HepG2 (cell line): ENCODE measurements at regions not wholly inside any gene's neighbourhood (a gene's known extent, or its start where the extent isn't known, plus 50 kb on each side); places are given as distances from the start of the nearest gene placed in this dataset.

Experiments used
- ATAC-seq: fragments of 200-7000 bp; cut with Tn5 transposase; 3 replicates; pipeline ENCODE4 v1.9.1; 2020; ENCODE audit warnings: mild to moderate bottlenecking, moderate library complexity
- BruUV-seq: library from RNA; stranded (reverse); fragments of 400-500 nt; replicated peaks from 2 replicates; lab custom pipeline; 2021; lab: Mats Ljungman, UMichigan
- CTCF ChIA-PET: fragments of 300-600 bp; formaldehyde crosslinking; extraction: SDS; loops from one replicate; lab custom pipeline; 2021; ENCODE audit warnings: low total read pairs, inconsistent platforms, low intra/inter-chr PET ratio; lab: Yijun Ruan, JAX
- POLR2A ChIA-PET: fragments of 350-600 bp; sonication (Branson Sonifier 250); formaldehyde crosslinking; loops from one replicate; lab custom pipeline; 2020; ENCODE audit warnings: antibody characterized with exemption, inconsistent platforms; lab: Yijun Ruan, JAX
- DNase-seq: peaks from one replicate; pipeline ENCODE4 v3.0.0-alpha.2; 2015; ENCODE audit warnings: low spot score
- FAIRE-seq: peaks from 3 replicates; lab custom pipeline; 2011; peaks lifted over from hg19 to GRCh38; lab: Jason Lieb, UNC
- H2AFZ ChIP-seq: one replicate; pipeline ENCODE4 v1.6.1; 2011; ENCODE audit warnings: low read length, inconsistent platforms
- H3K27ac ChIP-seq: fragments of 300-600 bp; 3 replicates; pipeline ENCODE4 v1.8.0; 2011; ENCODE audit warnings: mixed run types, mild to moderate bottlenecking, mixed read lengths, low read length, inconsistent platforms; ENCODE audit not compliant: insufficient read depth; ENCODE audit errors: extremely low read length
- H3K27me3 ChIP-seq, 2 experiments: fragments of 200-600 bp in 1 of 2; 2 replicates in 1 of 2; 3 replicates in 1 of 2; pipeline versions ENCODE4 v1.6.0 to v1.8.0; 2011; ENCODE audit warnings: low read length in 2 of 2, mild to moderate bottlenecking in 2 of 2, moderate library complexity in 2 of 2, inconsistent platforms in 1 of 2; ENCODE audit not compliant: insufficient read depth in 2 of 2, control insufficient read depth in 1 of 2
- H3K36me3 ChIP-seq, 2 experiments: fragments of 200-600 bp in 1 of 2; replicated peaks in 1 of 2; 2 replicates in 1 of 2; 3 replicates in 1 of 2; pipeline versions ENCODE4 v1.5.1 to v1.8.0; 2011; ENCODE audit warnings: low read length in 2 of 2, inconsistent platforms in 1 of 2; ENCODE audit not compliant: insufficient read depth in 2 of 2, control insufficient read depth in 1 of 2
- H3K4me1 ChIP-seq: 2 replicates; pipeline ENCODE4 v1.5.1; 2012; ENCODE audit warnings: low read length, inconsistent platforms; ENCODE audit not compliant: insufficient read depth
- H3K4me2 ChIP-seq: 2 replicates; pipeline ENCODE4 v1.6.0; 2011; ENCODE audit warnings: low read depth, low read length, inconsistent platforms
- H3K4me3 ChIP-seq, 3 experiments: fragments of 200-600 bp in 1 of 3; sonication (generic), shearing (Covaris generic) in 1 of 3; replicated peaks in 1 of 3; 2 replicates each; pipeline ENCODE4 v1.5.1; 2011 to 2016; ENCODE audit warnings: low read length in 3 of 3, inconsistent platforms in 2 of 3, low read depth in 2 of 3, mild to moderate bottlenecking in 2 of 3, control low read depth in 1 of 3, mixed read lengths in 1 of 3; ENCODE audit not compliant: insufficient read depth in 1 of 3
- H3K79me2 ChIP-seq: one replicate; pipeline ENCODE4 v1.6.1; 2011; ENCODE audit warnings: low read length, inconsistent platforms; ENCODE audit not compliant: insufficient read depth
- H3K9ac ChIP-seq: 2 replicates; pipeline ENCODE4 v1.6.0; 2011; ENCODE audit warnings: mild to moderate bottlenecking, low read depth, low read length, inconsistent platforms; ENCODE audit not compliant: insufficient read depth
- H3K9me3 ChIP-seq: 2 replicates; pipeline ENCODE4 v1.5.1; 2012; ENCODE audit warnings: mild to moderate bottlenecking, low read length
- H4K20me1 ChIP-seq: 2 replicates; pipeline ENCODE4 v1.6.0; 2011; ENCODE audit warnings: inconsistent platforms, mild to moderate bottlenecking, low read length, moderate library complexity; ENCODE audit not compliant: insufficient read depth
- ATF3 ChIP-seq: sonication (generic); formaldehyde crosslinking; IDR thresholded peaks from 2 replicates; pipeline ENCODE4 v1.4.0; 2020; ENCODE audit warnings: missing genetic modification reagents
- ATF6 ChIP-seq: sonication (generic); formaldehyde crosslinking; conservative IDR thresholded peaks from 2 replicates; pipeline ENCODE4 v1.4.0; 2020; ENCODE audit warnings: missing genetic modification reagents
- ATF7 ChIP-seq, 2 experiments: fragments of 450-650 bp in 1 of 2; sonication (generic) in 1 of 2; formaldehyde crosslinking in 1 of 2; IDR thresholded peaks; 2 replicates each; pipeline versions ENCODE4 v1.4.0 to v1.6.1; 2016 to 2020; ENCODE audit warnings: antibody characterized with exemption in 1 of 2, mild to moderate bottlenecking in 1 of 2, missing genetic modification reagents in 1 of 2
- HNF4G ChIP-seq, 2 experiments: sonication (generic) in 1 of 2; formaldehyde crosslinking in 1 of 2; IDR thresholded peaks; 2 replicates each; pipeline versions ENCODE4 v1.4.0 to v1.6.1; 2011 to 2020; ENCODE audit warnings: borderline replicate concordance in 2 of 2, low read depth in 2 of 2, mild to moderate bottlenecking in 2 of 2, low read length in 1 of 2, missing genetic modification reagents in 1 of 2, moderate library complexity in 1 of 2
- HOXA7 ChIP-seq: sonication (generic); formaldehyde crosslinking; IDR thresholded peaks from 2 replicates; pipeline ENCODE4 v1.8.1; 2022; ENCODE audit warnings: mild to moderate bottlenecking, missing genetic modification reagents, moderate library complexity
- JDP2 ChIP-seq: sonication (generic); formaldehyde crosslinking; IDR thresholded peaks from 2 replicates; pipeline ENCODE4 v1.8.1; 2022; ENCODE audit warnings: missing genetic modification reagents, borderline replicate concordance
- JUN ChIP-seq: sonication (generic); formaldehyde crosslinking; IDR thresholded peaks from 2 replicates; pipeline ENCODE4 v1.4.0; 2020; ENCODE audit warnings: mild to moderate bottlenecking, missing genetic modification reagents
- MLLT10 ChIP-seq: sonication (generic); formaldehyde crosslinking; IDR thresholded peaks from 2 replicates; pipeline ENCODE4 v1.4.0; 2020; ENCODE audit warnings: missing genetic modification reagents
- PBX2 ChIP-seq: IDR thresholded peaks from 2 replicates; pipeline ENCODE4 v1.6.1; 2016; ENCODE audit warnings: control low read depth
- PHF5A ChIP-seq: IDR thresholded peaks from one replicate; pipeline ENCODE4 v1.6.1; 2018; ENCODE audit warnings: low read depth, missing genetic modification reagents; ENCODE audit not compliant: unreplicated experiment
- TCF12 ChIP-seq, 2 experiments: fragments of 450-650 bp in 1 of 2; sonication (generic) in 1 of 2; formaldehyde crosslinking in 1 of 2; IDR thresholded peaks; 2 replicates each; pipeline versions ENCODE4 v1.6.1 to v1.8.0; 2017 to 2022; ENCODE audit warnings: antibody characterized with exemption in 1 of 2, mild to moderate bottlenecking in 1 of 2, missing genetic modification reagents in 1 of 2, moderate library complexity in 1 of 2
- ZMYM3 ChIP-seq: sonication (generic); formaldehyde crosslinking; IDR thresholded peaks from 2 replicates; pipeline ENCODE4 v1.5.1; 2020; ENCODE audit warnings: mild to moderate bottlenecking, missing genetic modification reagents
- ZNF136 ChIP-seq: sonication (generic); formaldehyde crosslinking; IDR thresholded peaks from 2 replicates; pipeline ENCODE4 v1.8.1; 2022; ENCODE audit warnings: low read depth, mild to moderate bottlenecking, moderate library complexity, missing genetic modification reagents
- ZNF496 ChIP-seq: sonication (generic); formaldehyde crosslinking; IDR thresholded peaks from 2 replicates; pipeline ENCODE4 v1.8.1; 2023; ENCODE audit warnings: mild to moderate bottlenecking, moderate library complexity, missing genetic modification reagents; ENCODE audit not compliant: insufficient replicate concordance
- ZNF710 ChIP-seq: sonication (generic); formaldehyde crosslinking; IDR thresholded peaks from 2 replicates; pipeline ENCODE4 v1.5.0; 2020; ENCODE audit warnings: mild to moderate bottlenecking, missing genetic modification reagents, borderline replicate concordance
- ZNF747 ChIP-seq: sonication (generic); formaldehyde crosslinking; IDR thresholded peaks from 2 replicates; pipeline ENCODE4 v1.8.1; 2023; ENCODE audit warnings: missing genetic modification reagents, mild to moderate bottlenecking, borderline replicate concordance
- ZNF772 ChIP-seq: sonication (generic); formaldehyde crosslinking; IDR thresholded peaks from 2 replicates; pipeline ENCODE4 v1.5.0; 2020; ENCODE audit warnings: mild to moderate bottlenecking, missing genetic modification reagents
- WGBS: methylation state at CpG from one replicate; pipeline ENCODE4 v1.1.6; 2017; ENCODE audit warnings: low lambda C conversion rate; 5-methylcytosine and 5-hydroxymethylcytosine counted together
- in situ Hi-C: cut with HindIII; loops from 2 replicates; pipeline ENCODE4 v1.10.0; 2017; ENCODE audit warnings: low pct_unique_long_range_greater_than_20kb; ENCODE audit not compliant: extremely low pct_ligation_motif_present
- intact Hi-C: fragments of 100-400 bp; cut with micrococcal nuclease; formaldehyde crosslinking; loops from one replicate; pipeline ENCODE4 v1.10.0; 2022; ENCODE audit not compliant: unreplicated experiment

- H3K27ac ChIP-seq, result no peak overlapping the region
- no TSS peak for BruUV-seq
- DNase-seq, result no peak
- H3K79me2 ChIP-seq, result no peaks in the 10 kb centered on the region
- H4K20me1 ChIP-seq, result no peaks in the 10 kb centered on the region
- intact Hi-C loops (no loop called here), in situ Hi-C loops (no loop called here)
- no peak overlapping the region for H3K4me2 ChIP-seq
- ChIA-PET POLR2A (no interaction called here), CTCF (no interaction called here)
- H2AFZ ChIP-seq, result no peak overlapping the region
- no peaks in the 10 kb centered on the region for H3K4me1 ChIP-seq
- no peak overlapping the region for H3K9ac ChIP-seq
- FAIRE-seq, result no peak
- 63% methylated on average over 4 of the region's 4 CpGs for WGBS
- H3K27me3 ChIP-seq, result peaks cover 0 to 11% of the 10 kb centered on the region in 2 experiments; a peak in 1 of 5 replicates
- no peak overlapping the region for H3K4me3 ChIP-seq
- ATAC-seq, result no peak
- no peaks in the 10 kb centered on the region for H3K36me3 ChIP-seq
- H3K9me3 ChIP-seq, result no peaks in the 10 kb centered on the region
- TF ChIP-seq ZNF136 (no peak), JUN (no peak), ATF6 (no peak), HNF4G (IDR thresholded peaks at IDR 0.05; ENCODE audit: borderline replicate concordance, low read depth, low read length) (no peak), HNF4G (CRISPR knock-in tag; IDR thresholded peaks at IDR 0.05; ENCODE audit: borderline replicate concordance, low read depth) (no peak), ZNF772 (no peak), ATF3 (CRISPR knock-in tag) (no peak), ZNF710 (CRISPR knock-in tag) (no peak), ZNF496 (no peak), MLLT10 (CRISPR knock-in tag) (no peak), ATF7 (IDR thresholded peaks at IDR 0.05) (no peak), ATF7 (CRISPR knock-in tag; IDR thresholded peaks at IDR 0.05) (no peak), ZMYM3 (no peak), ZNF747 (CRISPR knock-in tag) (no peak), HOXA7 (CRISPR knock-in tag) (no peak), JDP2 (CRISPR knock-in tag) (no peak), PHF5A (CRISPR knock-in tag) (no peak), TCF12 (IDR thresholded peaks at IDR 0.05) (no peak), TCF12 (CRISPR knock-in tag; IDR thresholded peaks at IDR 0.05) (no peak), PBX2 (CRISPR knock-in tag) (no peak)
Measured at GRCh38 chr2:133953524-133953923, 300.3 kb upstream of the MGAT5 start.
